Adrenal gland (tissue), 5 donors: ENCODE measurements at regions not wholly inside any gene's neighbourhood (a gene's known extent, or its start where the extent isn't known, plus 50 kb on each side); places are given as distances from the start of the nearest gene placed in this dataset.

Experiments
- POLR2A ChIP-seq, 2 donors: fragments of 450-650 bp; IDR thresholded peaks; one replicate each; pipeline ENCODE4 v1.6.1; 2017; ENCODE audit warnings: antibody characterized with exemption in 2 of 2, mild to moderate bottlenecking in 2 of 2, moderate library complexity in 1 of 2
- TF ChIP-seq, protein P1 (sequence below), 6 experiments: fragments of 450-650 bp in 4 of 6; fragments of 200-600 bp in 2 of 6; sonication (generic) in 1 of 6; IDR thresholded peaks; 1 replicate in 5 of 6; 2 replicates in 1 of 6; pipeline versions ENCODE4 v1.5.1 to v1.8.0; 2016 to 2021; ENCODE audit warnings: antibody characterized with exemption in 6 of 6, mild to moderate bottlenecking in 2 of 6, moderate library complexity in 1 of 6
- donor health status: DM: no; HTN: no; CAD: no.

DNA sequence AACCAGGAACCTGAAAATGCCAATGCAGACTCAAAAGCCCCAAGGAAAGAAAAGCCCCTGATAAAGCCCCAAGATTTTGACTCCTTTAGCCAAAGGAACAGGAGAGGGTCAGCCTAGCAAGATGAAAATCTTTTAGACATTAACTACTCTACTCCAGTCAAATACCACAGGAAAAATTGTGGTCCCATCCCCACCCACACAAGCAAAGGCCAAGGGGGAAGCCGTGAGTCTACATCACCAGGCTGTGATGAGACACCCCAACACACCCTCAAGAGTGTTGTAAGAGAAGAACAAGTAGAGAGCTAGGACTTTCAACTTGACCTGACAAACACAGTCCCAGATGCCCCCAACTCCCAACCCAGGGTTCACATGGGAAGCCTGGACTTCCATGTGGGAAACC lies 192.8 kb upstream of the NR5A2 start:
- TF ChIP-seq, protein P1, sequence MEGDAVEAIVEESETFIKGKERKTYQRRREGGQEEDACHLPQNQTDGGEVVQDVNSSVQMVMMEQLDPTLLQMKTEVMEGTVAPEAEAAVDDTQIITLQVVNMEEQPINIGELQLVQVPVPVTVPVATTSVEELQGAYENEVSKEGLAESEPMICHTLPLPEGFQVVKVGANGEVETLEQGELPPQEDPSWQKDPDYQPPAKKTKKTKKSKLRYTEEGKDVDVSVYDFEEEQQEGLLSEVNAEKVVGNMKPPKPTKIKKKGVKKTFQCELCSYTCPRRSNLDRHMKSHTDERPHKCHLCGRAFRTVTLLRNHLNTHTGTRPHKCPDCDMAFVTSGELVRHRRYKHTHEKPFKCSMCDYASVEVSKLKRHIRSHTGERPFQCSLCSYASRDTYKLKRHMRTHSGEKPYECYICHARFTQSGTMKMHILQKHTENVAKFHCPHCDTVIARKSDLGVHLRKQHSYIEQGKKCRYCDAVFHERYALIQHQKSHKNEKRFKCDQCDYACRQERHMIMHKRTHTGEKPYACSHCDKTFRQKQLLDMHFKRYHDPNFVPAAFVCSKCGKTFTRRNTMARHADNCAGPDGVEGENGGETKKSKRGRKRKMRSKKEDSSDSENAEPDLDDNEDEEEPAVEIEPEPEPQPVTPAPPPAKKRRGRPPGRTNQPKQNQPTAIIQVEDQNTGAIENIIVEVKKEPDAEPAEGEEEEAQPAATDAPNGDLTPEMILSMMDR (IDR thresholded peaks at IDR 0.05) = no peak
- no peak for TF ChIP-seq POLR2A (IDR thresholded peaks at IDR 0.05)
